Keratinocyte (primary cell): ENCODE measurements at regions not wholly inside any gene's neighbourhood (a gene's known extent, or its start where the extent isn't known, plus 50 kb on each side); places are given as distances from the start of the nearest gene placed in this dataset.

Experiments
- DNase-seq: peaks from one replicate; pipeline ENCODE4 v3.0.0-alpha.2; 2011; ENCODE audit warnings: low read depth, missing footprints, low spot score
- FAIRE-seq: peaks from 2 replicates; lab custom pipeline; 2011; peaks lifted over from hg19 to GRCh38; lab: Jason Lieb, UNC
- H2AFZ ChIP-seq: 2 replicates; pipeline ENCODE4 v1.6.0; 2012; ENCODE audit warnings: low read length, control low read depth, inconsistent platforms; ENCODE audit not compliant: control insufficient read depth
- H3K27ac ChIP-seq: 2 replicates; pipeline ENCODE4 v1.5.1; 2011; ENCODE audit warnings: low read length; ENCODE audit not compliant: control insufficient read depth, insufficient read depth
- H3K27me3 ChIP-seq: 3 replicates; pipeline ENCODE4 v1.6.0; 2011; ENCODE audit warnings: low read length; ENCODE audit not compliant: control insufficient read depth, insufficient read depth; ENCODE audit errors: extremely low read depth
- H3K36me3 ChIP-seq, 2 experiments: 2 replicates in 1 of 2; 3 replicates in 1 of 2; pipeline ENCODE4 v1.5.1; 2011; ENCODE audit warnings: low read length in 2 of 2, mild to moderate bottlenecking in 1 of 2; ENCODE audit not compliant: control insufficient read depth in 2 of 2, insufficient read depth in 2 of 2; ENCODE audit errors: extremely low read depth in 1 of 2
- H3K4me1 ChIP-seq: 3 replicates; pipeline ENCODE4 v1.5.1; 2011; ENCODE audit warnings: low read length; ENCODE audit not compliant: control insufficient read depth, insufficient read depth; ENCODE audit errors: extremely low read depth
- H3K4me2 ChIP-seq: 3 replicates; pipeline ENCODE4 v1.6.0; 2011; ENCODE audit warnings: low read depth, low read length; ENCODE audit not compliant: control insufficient read depth, insufficient read depth; ENCODE audit errors: extremely low read depth
- H3K4me3 ChIP-seq, 3 experiments: fragments of 200-600 bp in 1 of 3; sonication (generic) in 1 of 3; 2 replicates in 2 of 3; 3 replicates in 1 of 3; pipeline ENCODE4 v1.5.1; 2011 to 2016; ENCODE audit warnings: low read length in 3 of 3, mild to moderate bottlenecking in 3 of 3, control low read depth in 2 of 3, inconsistent platforms in 1 of 3, low read depth in 1 of 3, mixed read lengths in 1 of 3, mixed run types in 1 of 3, moderate library complexity in 1 of 3; ENCODE audit not compliant: control insufficient read depth in 2 of 3, insufficient read depth in 2 of 3; ENCODE audit errors: extremely low read depth in 1 of 3
- H3K79me2 ChIP-seq: 2 replicates; pipeline ENCODE4 v1.6.0; 2012; ENCODE audit warnings: low read length; ENCODE audit not compliant: control insufficient read depth, insufficient read depth
- H3K9ac ChIP-seq: 3 replicates; pipeline ENCODE4 v1.6.0; 2011; ENCODE audit warnings: low read length; ENCODE audit not compliant: control insufficient read depth, insufficient read depth; ENCODE audit errors: extremely low read depth
- H3K9me1 ChIP-seq: 3 replicates; pipeline ENCODE4 v1.6.0; 2011; ENCODE audit warnings: low read length; ENCODE audit not compliant: control insufficient read depth, insufficient read depth; ENCODE audit errors: extremely low read depth
- H3K9me3 ChIP-seq: 2 replicates; pipeline ENCODE4 v1.5.1; 2012; ENCODE audit warnings: low read depth, low read length; ENCODE audit not compliant: control insufficient read depth
- H4K20me1 ChIP-seq: 3 replicates; pipeline ENCODE4 v1.6.0; 2011; ENCODE audit warnings: low read length; ENCODE audit not compliant: control insufficient read depth, insufficient read depth; ENCODE audit errors: extremely low read depth
- EZH2 ChIP-seq: IDR thresholded peaks from one replicate; pipeline ENCODE4 v1.6.1; 2012; ENCODE audit warnings: inconsistent platforms, mild to moderate bottlenecking, low read length, moderate library complexity
- dilution Hi-C: fragments of 300-500 bp; cut with MboI; formaldehyde crosslinking; loops from one replicate; pipeline ENCODE4 v1.7.0; 2020; ENCODE audit warnings: low sequenced_read_pairs; ENCODE audit not compliant: extremely low pct_ligation_motif_present
- TF ChIP-seq, protein P1 (sequence below), 3 experiments: IDR thresholded peaks in 1 of 3; conservative IDR thresholded peaks in 1 of 3; optimal IDR thresholded peaks in 1 of 3; 2 replicates in 2 of 3; 3 replicates in 1 of 3; pipeline versions ENCODE3 to v1.5.1; 2011; ENCODE audit warnings: low read length in 3 of 3, mild to moderate bottlenecking in 3 of 3, moderate library complexity in 2 of 3, control low read depth in 1 of 3, inconsistent platforms in 1 of 3; ENCODE audit not compliant: insufficient read depth in 2 of 3; ENCODE audit errors: extremely low read depth in 1 of 3

DNA sequence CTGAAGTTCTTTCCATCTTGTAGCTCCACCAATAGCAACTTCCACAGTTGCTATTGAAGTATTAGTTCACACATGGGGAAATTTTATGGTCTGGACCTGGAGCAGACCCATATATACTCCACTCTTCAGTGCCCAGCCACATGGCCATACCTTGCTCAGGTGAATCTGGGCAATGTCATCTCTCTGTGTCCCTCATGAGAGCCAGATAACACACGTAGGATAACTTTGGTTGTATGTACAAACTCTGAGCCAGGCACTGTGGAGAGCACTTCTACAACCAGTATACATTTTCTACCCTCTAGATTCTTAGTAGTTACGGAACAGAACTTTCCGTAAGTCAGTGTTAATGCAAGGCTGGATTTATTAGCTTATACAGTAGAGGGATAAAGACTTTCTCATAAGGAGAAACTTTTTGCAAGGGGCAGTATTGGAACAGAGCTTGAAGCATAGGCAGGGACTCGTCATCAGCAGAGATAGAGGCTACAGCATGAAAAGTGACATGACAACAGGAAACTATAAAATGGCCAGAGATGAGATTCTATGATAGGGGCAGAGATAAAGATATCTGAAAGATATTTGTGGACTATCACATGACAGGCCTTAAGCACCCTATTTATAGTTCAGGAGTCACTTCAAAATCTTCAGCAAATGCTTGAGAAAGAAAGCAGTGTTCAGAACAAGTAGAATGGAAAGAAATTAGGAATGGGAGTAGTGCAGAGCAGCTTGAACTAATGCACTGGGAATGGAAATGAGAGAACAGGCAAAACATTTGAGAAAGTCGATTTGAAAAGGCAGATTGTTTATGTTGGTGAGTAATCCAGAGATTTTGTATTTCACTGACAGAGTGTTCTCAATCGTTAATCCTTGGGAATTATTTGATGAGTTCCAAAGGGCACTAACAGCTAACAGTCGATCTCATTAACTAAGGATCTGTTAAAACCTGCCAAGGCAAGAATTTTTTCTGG, 481.8 kb downstream of the USP25 start:
- TF ChIP-seq, protein P1, sequence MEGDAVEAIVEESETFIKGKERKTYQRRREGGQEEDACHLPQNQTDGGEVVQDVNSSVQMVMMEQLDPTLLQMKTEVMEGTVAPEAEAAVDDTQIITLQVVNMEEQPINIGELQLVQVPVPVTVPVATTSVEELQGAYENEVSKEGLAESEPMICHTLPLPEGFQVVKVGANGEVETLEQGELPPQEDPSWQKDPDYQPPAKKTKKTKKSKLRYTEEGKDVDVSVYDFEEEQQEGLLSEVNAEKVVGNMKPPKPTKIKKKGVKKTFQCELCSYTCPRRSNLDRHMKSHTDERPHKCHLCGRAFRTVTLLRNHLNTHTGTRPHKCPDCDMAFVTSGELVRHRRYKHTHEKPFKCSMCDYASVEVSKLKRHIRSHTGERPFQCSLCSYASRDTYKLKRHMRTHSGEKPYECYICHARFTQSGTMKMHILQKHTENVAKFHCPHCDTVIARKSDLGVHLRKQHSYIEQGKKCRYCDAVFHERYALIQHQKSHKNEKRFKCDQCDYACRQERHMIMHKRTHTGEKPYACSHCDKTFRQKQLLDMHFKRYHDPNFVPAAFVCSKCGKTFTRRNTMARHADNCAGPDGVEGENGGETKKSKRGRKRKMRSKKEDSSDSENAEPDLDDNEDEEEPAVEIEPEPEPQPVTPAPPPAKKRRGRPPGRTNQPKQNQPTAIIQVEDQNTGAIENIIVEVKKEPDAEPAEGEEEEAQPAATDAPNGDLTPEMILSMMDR (optimal IDR thresholded peaks at IDR 0.05 in 1 of 3, IDR thresholded peaks at IDR 0.05 in 1 of 3, conservative IDR thresholded peaks at IDR 0.05 in 1 of 3; ENCODE audit: extremely low read depth in 1 of 3, insufficient read depth in 2 of 3, low read length in 3 of 3), result no peak
- no peak for TF ChIP-seq EZH2
- Histone ChIP-seq H4K20me1 (no peaks in the 10 kb centered on the region), H3K4me1 (no peaks in the 10 kb centered on the region), H3K9me3 (no peaks in the 10 kb centered on the region), H3K27me3 (no peaks in the 10 kb centered on the region), H3K36me3 (no peaks in the 10 kb centered on the region), H3K79me2 (no peaks in the 10 kb centered on the region), H3K4me2 (no peak overlapping the region), H3K9ac (no peak overlapping the region), H3K27ac (no peak overlapping the region), H2AFZ (no peak overlapping the region), H3K4me3 (no peak overlapping the region), H3K9me1 (no peaks in the 10 kb centered on the region)
- dilution Hi-C loops, result no loop called here
- no peak for DNase-seq
- FAIRE-seq, result no peak

DNA sequence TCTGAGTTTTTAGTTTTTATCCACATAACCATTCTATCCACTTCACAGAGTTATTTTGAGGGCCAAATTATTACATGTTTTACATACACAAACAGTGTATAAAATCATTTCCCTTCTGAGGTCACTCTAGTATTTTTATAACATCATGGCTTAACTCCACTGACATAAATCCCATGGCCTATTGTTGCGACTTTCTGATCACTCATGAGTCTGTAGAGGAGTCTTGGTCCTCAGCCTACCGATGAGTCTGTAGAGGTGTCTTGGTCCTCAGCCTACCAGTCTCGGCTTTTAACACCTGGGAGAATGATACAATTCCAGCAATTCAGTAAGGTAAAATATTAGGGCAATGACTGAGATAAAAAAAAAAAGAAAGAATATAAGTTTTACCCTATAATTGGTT, 483.7 kb downstream of the USP25 start:
- TF ChIP-seq EZH2, result no peak
- TF ChIP-seq, protein P1 (optimal IDR thresholded peaks at IDR 0.05 in 1 of 3, IDR thresholded peaks at IDR 0.05 in 1 of 3, conservative IDR thresholded peaks at IDR 0.05 in 1 of 3; ENCODE audit: extremely low read depth in 1 of 3, insufficient read depth in 2 of 3, low read length in 3 of 3), result no peak
- DNase-seq, result no peak
- dilution Hi-C loops, result no loop called here
- no peak overlapping the region for H3K27ac ChIP-seq
- no peaks in the 10 kb centered on the region for H3K9me3 ChIP-seq
- H4K20me1 ChIP-seq, result no peaks in the 10 kb centered on the region
- H3K79me2 ChIP-seq, result no peaks in the 10 kb centered on the region
- no peak overlapping the region for H2AFZ ChIP-seq
- H3K27me3 ChIP-seq, result no peaks in the 10 kb centered on the region
- no peak overlapping the region for H3K9ac ChIP-seq
- no peaks in the 10 kb centered on the region for H3K36me3 ChIP-seq
- no peaks in the 10 kb centered on the region for H3K4me1 ChIP-seq
- FAIRE-seq, result no peak
- no peak overlapping the region for H3K4me2 ChIP-seq
- H3K4me3 ChIP-seq, result no peak overlapping the region
- no peaks in the 10 kb centered on the region for H3K9me1 ChIP-seq
